Hepatocyte (in vitro differentiated cells): ENCODE measurements at regions not wholly inside any gene's neighbourhood (a gene's known extent, or its start where the extent isn't known, plus 50 kb on each side); places are given as distances from the start of the nearest gene placed in this dataset.
"Not testable (repeated sequence)": the region's sequence is repeated elsewhere in the genome, so short reads cannot be mapped to it uniquely, and the experiment has no call there.

Experiments
- CTCF ChIP-seq: fragments of 200-600 bp; sonication (generic); IDR thresholded peaks from 2 replicates; pipeline ENCODE4 v1.5.1; 2016; ENCODE audit warnings: antibody characterized with exemption, mild to moderate bottlenecking; ENCODE audit not compliant: poor library complexity
- EZH2 ChIP-seq: fragments of 200-600 bp; sonication (generic); IDR thresholded peaks from 2 replicates; pipeline ENCODE4 v1.6.1; 2016; ENCODE audit warnings: antibody characterized with exemption, mild to moderate bottlenecking, borderline replicate concordance

- not testable (repeated sequence) for TF ChIP-seq CTCF, EZH2
Observed at GRCh38 chr18:42378854-42379253, 423.8 kb downstream of the PIK3C3 start.
